Fibroblast of lung (primary cell): ENCODE measurements at regions not wholly inside any gene's neighbourhood (a gene's known extent, or its start where the extent isn't known, plus 50 kb on each side); places are given as distances from the start of the nearest gene placed in this dataset.

Source experiments
- CTCF ChIP-seq, 2 donors: IDR thresholded peaks in 1 of 2; conservative IDR thresholded peaks in 1 of 2; 1 replicate in 1 of 2; 2 replicates in 1 of 2; pipeline ENCODE4 v1.5.1; 2011 to 2012; ENCODE audit warnings: low read length in 2 of 2, control low read depth in 1 of 2, inconsistent platforms in 1 of 2, low read depth in 1 of 2, mild to moderate bottlenecking in 1 of 2
- EZH2 ChIP-seq: IDR thresholded peaks from 2 replicates; pipeline ENCODE4 v1.5.1; 2012; ENCODE audit warnings: low read length, control low read depth, mild to moderate bottlenecking; ENCODE audit errors: missing control alignments

GRCh38 chr10:111646021-111646420 is 537.5 kb downstream of the GPAM start:
- TF ChIP-seq CTCF (conservative IDR thresholded peaks at IDR 0.05 in 1 of 2, IDR thresholded peaks at IDR 0.05 in 1 of 2; ENCODE audit: low read depth in 1 of 2, low read length in 2 of 2) (no peak), EZH2 (no peak)
